ENCODE measurements at regions not wholly inside any gene's neighbourhood (a gene's known extent, or its start where the extent isn't known, plus 50 kb on each side); places are given as distances from the start of the nearest gene placed in this dataset.
"Not testable (repeated sequence)": the region's sequence is repeated elsewhere in the genome, so short reads cannot be mapped to it uniquely, and the experiment has no call there.

DNA sequence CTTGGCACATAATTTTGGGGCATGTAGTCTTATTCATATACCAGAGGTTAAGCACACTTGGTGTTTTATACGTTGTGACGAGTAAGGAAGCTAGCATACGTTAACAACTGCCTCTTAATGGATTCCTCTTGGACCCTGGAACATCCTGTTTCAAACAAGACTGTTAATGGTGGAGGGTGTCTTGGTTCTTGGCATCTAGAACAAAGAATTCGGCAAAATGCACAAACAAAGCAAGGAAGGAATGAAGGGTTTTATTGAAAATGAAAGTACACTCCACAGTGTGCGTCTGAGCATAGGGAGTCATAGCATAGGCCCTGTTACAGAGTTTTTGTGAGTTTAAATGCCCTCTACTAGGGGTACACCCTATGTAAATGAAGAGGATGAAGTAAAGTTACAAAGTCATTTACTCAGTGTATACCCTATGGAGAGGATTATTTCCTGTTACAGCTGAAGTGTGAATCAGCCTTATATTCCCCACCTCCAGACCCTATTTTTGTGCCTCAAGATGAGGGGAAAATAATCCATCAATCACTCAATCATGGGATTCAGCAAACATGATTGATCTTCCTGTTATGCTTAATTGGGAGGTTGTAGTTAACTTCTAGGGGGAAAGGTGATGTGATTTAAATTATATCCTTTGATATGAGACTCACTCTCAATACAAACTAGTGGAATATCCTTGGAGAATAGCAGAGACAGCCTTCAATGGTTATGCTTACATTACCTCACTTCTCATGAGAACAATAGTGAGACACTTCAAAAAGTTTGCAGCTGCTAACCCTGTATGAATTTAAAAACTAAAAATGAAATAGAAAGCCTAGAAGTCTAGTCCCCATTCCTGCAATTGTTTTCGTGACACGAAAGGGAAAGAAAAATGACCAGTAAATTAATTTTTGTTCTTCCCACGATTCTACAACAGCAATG is 84.9 kb upstream of the MYO10 start:
- Histone ChIP-seq H3K4me2 (ENCODE audit: low read length) (no peak overlapping the region), H3K27me3 (ENCODE audit: control insufficient read depth, insufficient read depth, low read length) (no peaks in the 10 kb centered on the region), H3K27ac (no peak overlapping the region), H3K4me1 (no peaks in the 10 kb centered on the region), H3K79me2 (no peaks in the 10 kb centered on the region), H3K4me3 (ENCODE audit: low read depth, low read length) (no peak overlapping the region), H3K9ac (no peak overlapping the region), H3K9me3 (ENCODE audit: control insufficient read depth, low read length) (no peaks in the 10 kb centered on the region), H2AFZ (no peak overlapping the region), H3K36me3 (ENCODE audit: control insufficient read depth, insufficient read depth, low read length) (no peaks in the 10 kb centered on the region)
- TF ChIP-seq, protein P1, sequence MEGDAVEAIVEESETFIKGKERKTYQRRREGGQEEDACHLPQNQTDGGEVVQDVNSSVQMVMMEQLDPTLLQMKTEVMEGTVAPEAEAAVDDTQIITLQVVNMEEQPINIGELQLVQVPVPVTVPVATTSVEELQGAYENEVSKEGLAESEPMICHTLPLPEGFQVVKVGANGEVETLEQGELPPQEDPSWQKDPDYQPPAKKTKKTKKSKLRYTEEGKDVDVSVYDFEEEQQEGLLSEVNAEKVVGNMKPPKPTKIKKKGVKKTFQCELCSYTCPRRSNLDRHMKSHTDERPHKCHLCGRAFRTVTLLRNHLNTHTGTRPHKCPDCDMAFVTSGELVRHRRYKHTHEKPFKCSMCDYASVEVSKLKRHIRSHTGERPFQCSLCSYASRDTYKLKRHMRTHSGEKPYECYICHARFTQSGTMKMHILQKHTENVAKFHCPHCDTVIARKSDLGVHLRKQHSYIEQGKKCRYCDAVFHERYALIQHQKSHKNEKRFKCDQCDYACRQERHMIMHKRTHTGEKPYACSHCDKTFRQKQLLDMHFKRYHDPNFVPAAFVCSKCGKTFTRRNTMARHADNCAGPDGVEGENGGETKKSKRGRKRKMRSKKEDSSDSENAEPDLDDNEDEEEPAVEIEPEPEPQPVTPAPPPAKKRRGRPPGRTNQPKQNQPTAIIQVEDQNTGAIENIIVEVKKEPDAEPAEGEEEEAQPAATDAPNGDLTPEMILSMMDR (IDR thresholded peaks at IDR 0.05), result no peak

DNA sequence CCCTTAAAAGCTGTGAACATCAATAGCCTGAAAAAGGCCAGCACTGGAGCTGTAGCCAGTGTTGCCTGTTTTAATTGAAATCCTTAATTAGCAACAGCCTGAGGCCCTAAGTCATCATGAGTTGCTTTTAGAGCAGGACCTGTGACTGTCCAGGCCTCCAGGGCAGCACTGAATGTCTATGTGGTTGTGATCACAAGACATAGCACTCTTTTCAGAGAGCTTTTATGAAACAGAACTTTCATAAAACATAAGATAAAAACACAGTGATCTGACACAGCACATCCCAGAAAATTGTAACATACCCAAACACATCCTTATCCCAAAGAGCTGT is 85.5 kb upstream of the MYO10 start:
- TF ChIP-seq, protein P1 (IDR thresholded peaks at IDR 0.05), result no peak
- Histone ChIP-seq H3K27ac (no peak overlapping the region), H2AFZ (no peak overlapping the region), H3K9me3 (ENCODE audit: control insufficient read depth, low read length) (no peaks in the 10 kb centered on the region), H3K4me3 (ENCODE audit: low read depth, low read length) (no peak overlapping the region), H3K27me3 (ENCODE audit: control insufficient read depth, insufficient read depth, low read length) (no peaks in the 10 kb centered on the region), H3K36me3 (ENCODE audit: control insufficient read depth, insufficient read depth, low read length) (no peaks in the 10 kb centered on the region), H3K9ac (no peak overlapping the region), H3K4me1 (no peaks in the 10 kb centered on the region), H3K79me2 (no peaks in the 10 kb centered on the region), H3K4me2 (ENCODE audit: low read length) (no peak overlapping the region)

DNA sequence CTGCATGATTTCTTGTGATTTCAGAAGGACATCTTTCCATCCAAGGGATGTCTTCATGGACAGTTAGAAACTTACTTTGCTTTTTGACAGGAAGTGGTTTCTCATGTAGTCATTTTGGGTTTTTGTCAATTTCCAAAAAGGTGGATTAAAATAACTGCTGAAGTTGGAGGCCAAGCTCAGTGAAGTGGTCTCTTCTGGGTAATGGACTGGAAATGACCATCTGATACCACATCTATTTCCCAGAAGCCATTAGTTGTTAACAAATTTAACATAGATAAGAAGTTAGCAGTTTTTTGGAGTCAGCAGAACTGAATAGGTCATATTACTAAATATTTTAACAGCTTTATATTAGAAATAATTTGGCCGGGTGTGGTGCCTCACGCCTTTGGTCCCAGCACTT is 86.2 kb upstream of the MYO10 start:
- TF ChIP-seq, protein P1 (IDR thresholded peaks at IDR 0.05), result no peak
- no peaks in the 10 kb centered on the region for H3K27me3 ChIP-seq (ENCODE audit: control insufficient read depth, insufficient read depth, low read length)
- H3K27ac ChIP-seq, result no peak overlapping the region
- no peak overlapping the region for H3K9ac ChIP-seq
- H2AFZ ChIP-seq, result no peak overlapping the region
- no peak overlapping the region for H3K4me2 ChIP-seq (ENCODE audit: low read length)
- H3K4me1 ChIP-seq, result no peaks in the 10 kb centered on the region
- no peaks in the 10 kb centered on the region for H3K79me2 ChIP-seq
- H3K9me3 ChIP-seq (ENCODE audit: control insufficient read depth, low read length), result no peaks in the 10 kb centered on the region
- no peaks in the 10 kb centered on the region for H3K36me3 ChIP-seq (ENCODE audit: control insufficient read depth, insufficient read depth, low read length)
- H3K4me3 ChIP-seq (ENCODE audit: low read depth, low read length), result no peak overlapping the region

DNA sequence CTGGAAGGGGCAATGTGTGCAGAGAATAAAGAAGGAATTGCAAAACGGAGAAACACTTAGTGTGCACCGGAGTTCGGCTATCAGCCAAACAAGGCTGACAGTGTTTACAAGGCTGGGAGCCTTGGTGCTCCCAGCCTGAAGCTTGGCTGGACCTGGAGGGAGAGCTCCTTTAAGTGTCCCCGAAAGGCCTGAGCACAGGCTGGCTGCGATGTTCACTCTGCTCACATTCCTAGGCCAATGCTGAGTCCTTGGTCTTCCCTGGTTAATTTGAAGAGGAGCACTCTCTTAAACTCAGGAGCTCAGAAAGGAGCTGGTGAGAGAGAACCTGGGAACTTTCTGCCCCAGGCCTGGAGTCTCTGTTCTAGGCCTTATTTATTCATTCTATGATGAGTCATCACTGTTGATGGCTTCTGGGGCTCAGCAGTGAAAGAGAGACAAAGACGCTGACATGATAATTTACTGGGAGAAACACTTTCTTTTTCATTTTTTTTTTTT is 88.6 kb upstream of the MYO10 start:
- H3K27ac ChIP-seq, result no peak overlapping the region
- H3K4me2 ChIP-seq (ENCODE audit: low read length), result no peak overlapping the region
- no peaks in the 10 kb centered on the region for H3K27me3 ChIP-seq (ENCODE audit: control insufficient read depth, insufficient read depth, low read length)
- no peak overlapping the region for H3K9ac ChIP-seq
- TF ChIP-seq, protein P1 (IDR thresholded peaks at IDR 0.05), result no peak
- H3K9me3 ChIP-seq (ENCODE audit: control insufficient read depth, low read length), result no peaks in the 10 kb centered on the region
- no peaks in the 10 kb centered on the region for H3K36me3 ChIP-seq (ENCODE audit: control insufficient read depth, insufficient read depth, low read length)
- no peaks in the 10 kb centered on the region for H3K79me2 ChIP-seq
- H3K4me1 ChIP-seq, result no peaks in the 10 kb centered on the region
- H3K4me3 ChIP-seq (ENCODE audit: low read depth, low read length), result no peak overlapping the region
- H2AFZ ChIP-seq, result no peak overlapping the region

DNA sequence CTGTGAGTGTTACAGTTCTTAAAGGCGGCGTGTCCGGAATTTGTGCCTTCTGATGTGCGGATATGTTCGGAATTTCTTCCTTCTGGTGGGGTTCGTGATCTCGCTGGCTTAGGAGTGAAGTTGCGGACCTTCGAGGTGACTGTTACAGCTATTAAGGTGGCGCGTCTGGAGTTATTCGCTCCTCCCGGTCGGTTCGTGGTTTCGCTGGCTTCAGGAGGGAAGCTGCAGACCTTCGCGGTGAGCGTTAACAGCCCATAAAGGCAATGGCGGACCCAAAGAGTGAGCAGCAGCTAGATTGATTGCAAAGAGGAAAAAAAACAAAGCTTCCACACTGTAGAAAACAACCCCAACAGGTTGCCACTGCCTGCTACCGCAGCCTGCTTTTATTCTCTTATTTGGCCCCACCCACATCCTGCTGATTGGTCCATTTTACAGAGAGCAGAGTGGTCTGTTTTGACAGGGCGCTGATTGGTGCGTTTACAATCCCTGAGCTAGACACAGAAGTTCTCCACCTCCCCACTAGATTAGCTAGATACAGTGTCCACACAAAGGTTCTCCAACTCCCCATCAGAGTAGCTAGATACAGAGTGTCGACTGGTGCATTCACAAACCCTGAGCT is 95.7 kb upstream of the MYO10 start:
- H3K4me3 ChIP-seq (ENCODE audit: low read depth, low read length); H3K4me2 ChIP-seq (ENCODE audit: low read length); H3K79me2 ChIP-seq: not testable (repeated sequence)

DNA sequence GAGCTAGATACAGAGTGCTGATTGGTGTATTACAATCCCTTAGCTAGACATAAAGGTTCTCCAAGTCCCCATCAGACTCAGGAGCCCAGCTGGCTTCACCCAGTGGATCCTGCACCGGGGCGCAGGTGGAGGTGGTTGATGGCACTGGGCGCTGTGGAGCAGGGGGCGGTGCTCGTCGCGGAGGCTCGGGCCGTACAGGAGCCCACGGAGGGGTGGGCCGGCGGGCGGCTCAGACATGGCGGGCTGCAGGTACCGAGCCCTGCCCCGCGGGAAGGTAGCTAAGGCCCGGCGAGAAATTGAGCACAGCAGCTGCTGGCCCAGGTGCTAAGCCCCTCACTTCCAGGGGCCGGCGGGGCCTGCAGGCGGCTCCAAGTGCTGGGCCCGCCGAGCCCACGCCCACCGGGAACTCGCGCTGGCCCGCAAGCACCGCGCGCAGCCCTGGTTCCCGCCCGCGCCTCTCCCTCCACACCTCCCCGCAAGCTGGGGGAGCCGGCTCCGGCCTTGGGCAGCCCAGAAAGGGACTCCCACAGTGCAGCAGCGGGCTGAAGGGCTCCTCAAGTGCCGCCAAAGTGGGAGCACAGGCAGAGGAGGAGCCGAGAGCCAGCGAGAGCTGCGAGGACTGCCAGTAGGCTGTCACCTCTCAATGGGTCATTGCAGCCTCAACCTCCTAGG is 96.4 kb upstream of the MYO10 start:
- H3K4me1 ChIP-seq; H3K36me3 ChIP-seq (ENCODE audit: control insufficient read depth, insufficient read depth, low read length); H3K4me2 ChIP-seq (ENCODE audit: low read length); H3K27me3 ChIP-seq (ENCODE audit: control insufficient read depth, insufficient read depth, low read length); H3K79me2 ChIP-seq; H3K9ac ChIP-seq; H2AFZ ChIP-seq; H3K27ac ChIP-seq; H3K4me3 ChIP-seq (ENCODE audit: low read depth, low read length); H3K9me3 ChIP-seq (ENCODE audit: control insufficient read depth, low read length): not testable (repeated sequence)

More for the DNA sequence above, 95.7 kb upstream of the MYO10 start:
- not testable (repeated sequence) for H3K27me3 ChIP-seq (ENCODE audit: control insufficient read depth, insufficient read depth, low read length); H3K27ac ChIP-seq; H2AFZ ChIP-seq; H3K4me1 ChIP-seq; H3K9ac ChIP-seq; H3K9me3 ChIP-seq (ENCODE audit: control insufficient read depth, low read length); H3K36me3 ChIP-seq (ENCODE audit: control insufficient read depth, insufficient read depth, low read length)

DNA sequence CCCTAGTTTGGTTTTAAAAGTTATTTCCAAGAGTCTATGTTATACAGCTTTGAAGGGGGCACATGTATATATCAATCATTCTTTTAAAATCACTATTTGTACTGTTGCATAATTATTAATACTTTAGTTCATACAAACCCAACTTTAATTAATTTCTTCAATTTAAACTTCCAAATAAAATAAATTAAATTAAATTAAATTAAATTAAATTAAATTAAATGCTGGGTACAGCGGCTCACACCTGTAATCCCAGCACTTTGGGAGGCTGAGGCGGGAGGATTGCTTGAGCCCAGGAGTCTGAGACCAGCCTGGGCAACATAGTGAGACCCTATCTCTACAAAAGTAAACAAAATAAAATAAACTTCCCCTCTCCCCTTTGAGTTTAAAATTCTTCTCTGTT is 98.9 kb upstream of the MYO10 start:
- H3K4me3 ChIP-seq (ENCODE audit: low read depth, low read length); H3K79me2 ChIP-seq; H3K9me3 ChIP-seq (ENCODE audit: control insufficient read depth, low read length); H3K27ac ChIP-seq; H2AFZ ChIP-seq; H3K36me3 ChIP-seq (ENCODE audit: control insufficient read depth, insufficient read depth, low read length); H3K9ac ChIP-seq; H3K27me3 ChIP-seq (ENCODE audit: control insufficient read depth, insufficient read depth, low read length); H3K4me1 ChIP-seq; H3K4me2 ChIP-seq (ENCODE audit: low read length): not testable (repeated sequence)

Data from parathyroid adenoma (tissue), 2 donors.